ENCODE measurements at regions not wholly inside any gene's neighbourhood (a gene's known extent, or its start where the extent isn't known, plus 50 kb on each side); places are given as distances from the start of the nearest gene placed in this dataset.

DNA sequence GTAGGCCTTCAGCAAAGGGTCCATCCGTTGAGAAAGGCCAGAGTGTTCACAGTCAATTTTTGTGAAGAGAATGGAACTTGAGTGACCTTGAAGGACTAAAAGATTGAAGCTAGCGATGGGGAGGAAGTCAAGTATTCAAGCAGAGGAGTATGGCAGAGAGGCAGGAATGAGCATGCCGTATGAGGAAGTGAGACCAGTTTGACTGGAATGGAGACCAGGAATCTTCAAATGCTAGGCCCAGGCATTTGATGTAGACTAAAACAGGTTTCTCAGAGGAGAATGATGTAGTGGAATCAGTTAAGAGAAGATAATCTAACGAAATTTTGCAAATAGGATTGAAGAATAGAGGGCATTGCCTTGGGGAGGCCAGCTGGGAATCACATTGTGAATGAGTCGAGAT is 90.4 kb upstream of the SEMA6A start:
- H3K27ac Mint-ChIP-seq (ENCODE audit: low read depth) = no peak overlapping the region
- no peak overlapping the region for H3K4me3 Mint-ChIP-seq
- DNase-seq (ENCODE audit: low spot score in 2 of 2) (no peak), ATAC-seq (replicated peaks; ENCODE audit: extremely low read depth, poor library complexity, severe bottlenecking) (no peak)
- no peaks in the 10 kb centered on the region for H3K36me3 Mint-ChIP-seq (ENCODE audit: insufficient read depth)
- H3K27me3 Mint-ChIP-seq = peaks cover 10% of the 10 kb centered on the region
- H3K9me3 Mint-ChIP-seq = peaks cover 5% of the 10 kb centered on the region
- H3K4me1 Mint-ChIP-seq = no peaks in the 10 kb centered on the region

DNA sequence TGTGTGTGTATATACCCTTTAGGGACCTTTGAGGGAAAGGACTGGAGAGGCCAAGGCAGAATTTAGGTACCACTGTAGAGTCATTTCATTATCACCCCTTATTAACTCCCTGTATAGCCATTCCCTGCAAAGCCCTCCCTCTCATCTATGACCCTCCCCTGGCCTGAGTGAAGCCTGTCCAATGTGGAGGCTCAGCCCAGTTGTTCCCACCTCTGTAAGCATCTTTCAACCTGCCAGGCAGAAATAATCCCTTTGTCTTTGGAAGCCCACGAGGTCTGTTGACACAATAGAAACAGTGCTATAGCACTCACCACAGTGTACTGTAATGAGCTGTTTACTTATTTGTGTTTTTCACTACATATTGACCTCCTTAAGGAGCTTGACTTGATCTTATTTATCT is 88.5 kb upstream of the SEMA6A start:
- DNase-seq (ENCODE audit: low spot score in 2 of 2) (no peak), ATAC-seq (replicated peaks; ENCODE audit: extremely low read depth, poor library complexity, severe bottlenecking) (no peak)
- no peak overlapping the region for H3K4me3 Mint-ChIP-seq
- peaks cover 5% of the 10 kb centered on the region for H3K9me3 Mint-ChIP-seq
- no peaks in the 10 kb centered on the region for H3K36me3 Mint-ChIP-seq (ENCODE audit: insufficient read depth)
- no peak overlapping the region for H3K27ac Mint-ChIP-seq (ENCODE audit: low read depth)
- no peaks in the 10 kb centered on the region for H3K4me1 Mint-ChIP-seq
- peaks cover 10% of the 10 kb centered on the region for H3K27me3 Mint-ChIP-seq

DNA sequence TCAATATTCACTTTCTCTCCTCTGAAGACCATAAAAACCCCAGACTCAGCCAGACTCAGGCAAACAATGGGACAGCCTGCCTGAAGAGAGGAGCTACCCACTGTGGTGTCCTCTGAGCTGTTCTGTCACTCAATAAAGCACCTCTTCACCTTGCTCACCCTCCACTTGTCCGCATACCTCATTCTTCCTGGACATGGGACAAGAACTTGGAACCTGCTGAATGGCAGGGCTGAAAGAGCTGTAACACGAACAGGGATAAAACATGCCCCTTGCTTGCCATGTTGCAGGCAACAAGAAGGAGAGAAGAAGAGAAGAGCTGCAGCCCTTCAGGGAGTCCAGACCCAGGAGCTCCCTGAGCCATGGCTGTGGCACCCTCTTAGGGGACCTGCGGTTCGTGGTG is 86.8 kb upstream of the SEMA6A start:
- ATAC-seq (replicated peaks; ENCODE audit: extremely low read depth, poor library complexity, severe bottlenecking) = no peak
- no peak for DNase-seq (ENCODE audit: low spot score in 2 of 2)
- Mint-ChIP-seq H3K4me1 (no peaks in the 10 kb centered on the region), H3K9me3 (peaks cover 5% of the 10 kb centered on the region), H3K36me3 (ENCODE audit: insufficient read depth) (no peaks in the 10 kb centered on the region), H3K27me3 (peaks cover 10% of the 10 kb centered on the region), H3K27ac (ENCODE audit: low read depth) (no peak overlapping the region), H3K4me3 (no peak overlapping the region)

DNA sequence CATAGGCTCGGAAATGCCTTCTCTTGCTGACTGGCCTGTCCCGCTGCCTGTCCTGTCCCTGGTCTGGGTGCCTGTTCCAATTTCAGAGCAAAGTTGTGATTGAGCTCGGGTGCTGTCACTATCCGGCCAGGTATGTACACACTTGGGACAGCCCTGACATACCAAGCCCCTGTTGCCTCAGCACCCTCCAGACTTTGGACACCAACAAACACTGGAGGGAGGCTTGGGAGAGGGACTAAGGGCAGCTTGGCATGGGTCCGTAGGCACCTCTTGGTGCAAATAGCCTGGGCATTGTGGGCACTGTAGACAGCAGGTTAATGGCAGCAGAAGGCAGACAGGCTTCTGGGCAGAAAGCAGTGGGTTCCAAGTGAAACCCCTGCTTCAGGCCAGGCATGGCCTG is 86.3 kb upstream of the SEMA6A start:
- no peak overlapping the region for H3K4me3 Mint-ChIP-seq
- ATAC-seq (replicated peaks; ENCODE audit: extremely low read depth, poor library complexity, severe bottlenecking) (no peak), DNase-seq (ENCODE audit: low spot score in 2 of 2) (no peak)
- no peaks in the 10 kb centered on the region for H3K36me3 Mint-ChIP-seq (ENCODE audit: insufficient read depth)
- H3K27me3 Mint-ChIP-seq = peaks cover 10% of the 10 kb centered on the region
- peaks cover 5% of the 10 kb centered on the region for H3K9me3 Mint-ChIP-seq
- no peak overlapping the region for H3K27ac Mint-ChIP-seq (ENCODE audit: low read depth)
- no peaks in the 10 kb centered on the region for H3K4me1 Mint-ChIP-seq

DNA sequence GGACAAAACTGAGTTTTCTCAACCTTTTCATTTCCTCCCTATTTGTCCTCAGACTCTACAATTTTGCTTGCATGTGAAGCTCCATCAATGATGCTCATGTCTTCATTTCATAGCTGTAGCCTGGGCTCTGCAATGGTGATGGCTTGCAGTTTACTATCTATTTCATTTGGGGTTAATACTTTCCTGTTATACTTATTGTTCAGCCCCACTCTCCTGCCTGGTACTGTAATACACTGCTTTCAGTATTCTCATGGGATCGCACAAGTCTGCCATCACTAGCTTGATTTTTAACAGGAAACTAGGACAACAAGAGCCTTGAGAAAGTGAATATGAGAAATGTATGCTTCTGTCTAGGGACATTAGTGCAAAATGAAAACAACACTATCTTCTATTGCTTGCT is 84.2 kb upstream of the SEMA6A start:
- no peak overlapping the region for H3K27ac Mint-ChIP-seq (ENCODE audit: low read depth)
- no peaks in the 10 kb centered on the region for H3K4me1 Mint-ChIP-seq
- H3K27me3 Mint-ChIP-seq = peaks cover 10% of the 10 kb centered on the region
- peaks cover 5% of the 10 kb centered on the region for H3K9me3 Mint-ChIP-seq
- no peak overlapping the region for H3K4me3 Mint-ChIP-seq
- no peak for ATAC-seq (replicated peaks; ENCODE audit: extremely low read depth, poor library complexity, severe bottlenecking)
- DNase-seq (ENCODE audit: low spot score in 2 of 2) = no peak
- no peaks in the 10 kb centered on the region for H3K36me3 Mint-ChIP-seq (ENCODE audit: insufficient read depth)

DNA sequence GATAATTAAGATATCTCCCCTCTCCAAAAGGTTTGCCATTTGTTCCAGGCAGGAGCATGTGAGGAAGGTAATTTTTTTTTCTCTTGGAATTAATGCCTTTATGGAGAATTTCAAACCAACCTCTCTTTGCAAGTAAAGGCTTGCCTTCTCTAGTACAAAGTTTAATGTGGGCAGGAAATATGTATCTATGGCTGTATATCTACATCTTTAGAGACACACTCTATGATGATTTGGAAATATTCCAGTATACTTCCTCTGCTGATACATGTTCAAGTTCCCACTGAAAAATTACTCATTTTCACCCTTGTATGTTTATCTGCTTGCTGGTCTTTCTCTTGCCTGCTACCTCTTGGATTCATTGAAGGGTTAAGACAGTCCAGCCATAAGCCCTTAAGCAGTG is 83.5 kb upstream of the SEMA6A start:
- ATAC-seq (replicated peaks; ENCODE audit: extremely low read depth, poor library complexity, severe bottlenecking) (no peak), DNase-seq (ENCODE audit: low spot score in 2 of 2) (no peak)
- Mint-ChIP-seq H3K4me3 (no peak overlapping the region), H3K36me3 (ENCODE audit: insufficient read depth) (no peaks in the 10 kb centered on the region), H3K27me3 (peaks cover 10% of the 10 kb centered on the region), H3K27ac (ENCODE audit: low read depth) (no peak overlapping the region), H3K9me3 (peaks cover 5% of the 10 kb centered on the region), H3K4me1 (no peaks in the 10 kb centered on the region)

DNA sequence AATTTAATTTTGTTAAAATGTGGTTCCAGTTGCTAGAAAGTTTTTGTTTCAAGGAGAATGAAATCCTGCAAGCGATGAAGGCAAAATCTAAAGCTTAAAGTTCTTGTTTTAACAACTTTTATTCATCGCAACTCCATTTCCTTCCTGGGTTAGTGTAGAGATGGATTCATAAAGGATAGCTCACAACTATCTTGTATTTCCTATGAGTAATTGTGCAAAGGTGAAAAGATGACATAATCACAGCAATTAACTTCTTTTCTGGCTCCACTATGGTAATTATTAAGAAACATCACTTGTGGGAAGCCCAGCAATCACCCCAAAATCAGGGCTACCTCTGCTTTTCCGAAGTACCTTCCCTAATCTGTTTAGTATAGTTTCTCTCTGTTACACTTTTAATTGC is 80.8 kb upstream of the SEMA6A start:
- H3K9me3 Mint-ChIP-seq = no peaks in the 10 kb centered on the region
- H3K4me3 Mint-ChIP-seq = no peak overlapping the region
- H3K4me1 Mint-ChIP-seq = no peaks in the 10 kb centered on the region
- no peak for DNase-seq (ENCODE audit: low spot score in 2 of 2)
- H3K27me3 Mint-ChIP-seq = peaks cover 10% of the 10 kb centered on the region
- H3K36me3 Mint-ChIP-seq (ENCODE audit: insufficient read depth) = no peaks in the 10 kb centered on the region
- no peak for ATAC-seq (replicated peaks; ENCODE audit: extremely low read depth, poor library complexity, severe bottlenecking)
- H3K27ac Mint-ChIP-seq (ENCODE audit: low read depth) = no peak overlapping the region

DNA sequence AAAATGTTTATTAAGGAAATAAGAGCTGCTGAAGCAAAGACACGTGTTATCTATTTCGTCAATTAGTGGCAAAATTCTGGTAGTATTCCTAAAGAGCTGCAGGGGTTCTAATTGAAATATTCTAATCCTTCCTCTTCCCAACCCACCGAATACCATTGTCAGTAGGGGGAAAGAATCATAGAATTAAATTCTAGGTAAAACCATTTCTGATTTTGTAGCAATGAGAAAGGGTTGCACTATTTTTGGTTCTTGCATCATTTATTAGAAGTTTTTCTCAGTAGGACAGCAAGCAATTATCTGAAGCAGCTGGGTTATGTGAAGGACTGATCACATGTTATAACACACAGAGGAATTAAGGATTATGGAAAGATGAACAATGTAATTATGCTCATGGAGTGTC is 80.3 kb upstream of the SEMA6A start:
- Mint-ChIP-seq H3K27me3 (peaks cover 10% of the 10 kb centered on the region), H3K4me1 (no peaks in the 10 kb centered on the region), H3K36me3 (ENCODE audit: insufficient read depth) (no peaks in the 10 kb centered on the region), H3K9me3 (no peaks in the 10 kb centered on the region), H3K4me3 (no peak overlapping the region), H3K27ac (ENCODE audit: low read depth) (no peak overlapping the region)
- DNase-seq (ENCODE audit: low spot score in 2 of 2) = no peak
- no peak for ATAC-seq (replicated peaks; ENCODE audit: extremely low read depth, poor library complexity, severe bottlenecking)

DNA sequence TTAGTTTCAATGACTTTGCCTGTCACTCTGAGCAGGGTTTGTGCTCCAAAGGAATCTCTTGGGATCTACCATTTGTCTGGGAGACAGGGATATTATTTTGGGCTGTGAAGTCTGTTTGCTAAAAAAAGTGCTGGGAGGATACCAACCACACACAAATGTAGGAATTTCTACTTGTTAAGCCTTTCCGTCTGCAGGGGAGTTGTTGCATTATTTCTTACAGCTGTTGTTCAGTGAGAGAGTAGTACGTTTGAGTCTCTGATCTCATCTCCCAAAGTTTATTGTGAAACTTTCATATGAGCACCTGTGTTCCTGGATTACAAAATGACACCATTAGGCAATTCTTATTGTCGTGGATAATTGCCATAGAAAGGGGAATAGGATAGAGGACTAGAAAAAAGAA is 78.3 kb upstream of the SEMA6A start:
- no peak for DNase-seq (ENCODE audit: low spot score in 2 of 2)
- H3K4me3 Mint-ChIP-seq = no peak overlapping the region
- H3K27me3 Mint-ChIP-seq = peaks cover 10% of the 10 kb centered on the region
- ATAC-seq (replicated peaks; ENCODE audit: extremely low read depth, poor library complexity, severe bottlenecking) = no peak
- no peaks in the 10 kb centered on the region for H3K36me3 Mint-ChIP-seq (ENCODE audit: insufficient read depth)
- H3K4me1 Mint-ChIP-seq = no peaks in the 10 kb centered on the region
- no peak overlapping the region for H3K27ac Mint-ChIP-seq (ENCODE audit: low read depth)
- H3K9me3 Mint-ChIP-seq = no peaks in the 10 kb centered on the region

DNA sequence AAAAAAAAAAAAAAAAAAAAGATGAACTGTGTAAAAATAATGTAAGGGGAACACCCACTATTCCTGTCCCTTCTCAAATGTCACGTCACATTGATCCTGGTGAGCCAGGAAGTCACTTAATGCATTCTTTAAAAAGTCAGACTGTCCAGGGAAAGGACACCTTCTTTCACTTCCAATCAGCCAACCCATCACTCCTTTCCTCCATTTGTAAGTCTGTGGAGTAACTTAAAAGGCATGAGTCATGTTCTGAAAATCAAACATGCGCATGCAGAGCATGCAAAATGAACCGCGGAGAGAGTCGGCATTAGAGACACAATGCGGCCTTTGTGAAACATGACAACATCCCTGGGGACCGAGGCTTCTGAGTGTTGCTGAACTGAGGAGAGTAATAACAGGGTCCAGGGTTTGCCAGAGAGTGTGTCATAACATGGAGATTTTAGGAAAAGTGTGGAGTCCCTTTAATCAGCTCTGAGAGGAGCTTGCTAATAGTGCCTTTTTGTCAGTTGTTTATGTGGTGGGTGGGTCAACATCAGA is 77.6 kb upstream of the SEMA6A start:
- Mint-ChIP-seq H3K9me3 (no peaks in the 10 kb centered on the region), H3K27me3 (peaks cover 10% of the 10 kb centered on the region), H3K36me3 (ENCODE audit: insufficient read depth) (no peaks in the 10 kb centered on the region), H3K27ac (ENCODE audit: low read depth) (no peak overlapping the region), H3K4me3 (no peak overlapping the region), H3K4me1 (no peaks in the 10 kb centered on the region)
- DNase-seq (ENCODE audit: low spot score in 2 of 2) = no peak
- ATAC-seq (replicated peaks; ENCODE audit: extremely low read depth, poor library complexity, severe bottlenecking) = no peak

DNA sequence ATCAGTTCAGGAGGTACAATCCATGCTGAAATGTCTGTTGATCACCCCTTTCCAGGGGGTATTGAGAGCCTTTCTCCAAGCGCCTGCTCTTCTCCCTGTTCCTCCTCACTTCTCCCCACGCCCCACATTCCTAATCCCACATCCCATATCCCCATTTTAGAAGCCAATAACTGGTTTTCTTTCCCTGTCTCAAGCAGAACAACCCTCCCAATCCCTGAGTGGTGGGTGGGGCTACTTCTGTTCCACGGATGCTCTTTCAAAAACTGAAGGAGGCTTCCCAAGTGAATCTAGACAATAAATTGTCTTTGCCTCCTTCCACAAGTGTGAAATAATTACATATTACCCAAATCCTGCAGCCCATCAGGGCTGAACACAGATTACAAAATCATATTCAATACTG is 77.0 kb upstream of the SEMA6A start:
- Mint-ChIP-seq H3K9me3 (no peaks in the 10 kb centered on the region), H3K27me3 (peaks cover 10% of the 10 kb centered on the region), H3K4me3 (no peak overlapping the region), H3K36me3 (ENCODE audit: insufficient read depth) (no peaks in the 10 kb centered on the region), H3K27ac (ENCODE audit: low read depth) (no peak overlapping the region), H3K4me1 (no peaks in the 10 kb centered on the region)
- DNase-seq (ENCODE audit: low spot score in 2 of 2) (no peak), ATAC-seq (replicated peaks; ENCODE audit: extremely low read depth, poor library complexity, severe bottlenecking) (no peak)

DNA sequence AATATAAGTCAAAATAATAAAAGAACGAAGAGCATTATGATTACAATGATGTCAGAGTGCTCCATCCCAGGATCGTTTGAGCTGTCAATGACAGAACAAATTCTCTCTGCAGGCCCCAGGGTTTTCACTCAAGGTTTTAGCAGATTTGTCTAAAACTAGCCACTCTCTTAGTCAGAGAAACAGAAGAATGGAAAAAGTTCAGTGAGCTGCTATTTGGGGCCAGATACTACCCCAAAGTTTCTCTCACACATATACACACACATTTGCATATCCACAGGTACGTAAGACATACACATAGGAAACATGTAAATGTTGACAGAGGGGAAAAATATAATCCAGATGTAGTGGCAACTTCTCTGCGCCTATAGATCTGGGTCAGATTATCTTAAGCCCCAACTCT is 76.3 kb upstream of the SEMA6A start:
- Mint-ChIP-seq H3K4me3 (no peak overlapping the region), H3K36me3 (ENCODE audit: insufficient read depth) (no peaks in the 10 kb centered on the region), H3K4me1 (no peaks in the 10 kb centered on the region), H3K9me3 (no peaks in the 10 kb centered on the region), H3K27me3 (peaks cover 10% of the 10 kb centered on the region), H3K27ac (ENCODE audit: low read depth) (no peak overlapping the region)
- DNase-seq (ENCODE audit: low spot score in 2 of 2) (no peak), ATAC-seq (replicated peaks; ENCODE audit: extremely low read depth, poor library complexity, severe bottlenecking) (no peak)

DNA sequence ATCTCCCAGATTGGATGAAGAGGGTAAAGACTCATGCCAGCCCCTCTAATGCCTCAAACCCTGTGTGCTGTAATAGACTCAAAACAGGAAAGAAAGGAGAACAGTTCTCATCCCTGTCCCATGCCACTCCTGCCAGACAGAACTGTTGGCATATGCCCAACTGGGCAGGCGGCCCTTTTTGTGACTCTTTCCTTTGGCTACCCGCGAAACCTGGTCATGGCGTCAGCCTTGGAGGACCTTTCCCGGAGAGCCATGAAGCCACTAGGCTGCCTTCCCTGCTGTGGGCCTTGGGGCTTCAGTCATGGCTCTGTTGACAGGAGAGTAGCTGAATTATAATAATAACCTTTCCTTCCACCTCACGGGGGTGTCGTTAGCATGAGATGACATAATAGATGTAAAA is 75.9 kb upstream of the SEMA6A start:
- no peaks in the 10 kb centered on the region for H3K36me3 Mint-ChIP-seq (ENCODE audit: insufficient read depth)
- H3K27ac Mint-ChIP-seq (ENCODE audit: low read depth) = no peak overlapping the region
- no peaks in the 10 kb centered on the region for H3K4me1 Mint-ChIP-seq
- ATAC-seq (replicated peaks; ENCODE audit: extremely low read depth, poor library complexity, severe bottlenecking) (no peak), DNase-seq (ENCODE audit: low spot score in 2 of 2) (no peak)
- no peaks in the 10 kb centered on the region for H3K9me3 Mint-ChIP-seq
- no peak overlapping the region for H3K4me3 Mint-ChIP-seq
- peaks cover 10% of the 10 kb centered on the region for H3K27me3 Mint-ChIP-seq
